Testis (tissue), 2 donors: ENCODE measurements at regions not wholly inside any gene's neighbourhood (a gene's known extent, or its start where the extent isn't known, plus 50 kb on each side); places are given as distances from the start of the nearest gene placed in this dataset.

Experiments
- DNase-seq: peaks from one replicate; pipeline ENCODE4 v3.0.0-alpha.2; 2019
- H3K27ac ChIP-seq, 2 donors: fragments of 200-600 bp; sonication (generic); one replicate each; pipeline ENCODE4 v1.5.1; 2019
- H3K27me3 ChIP-seq: fragments of 200-600 bp; sonication (generic); one replicate; pipeline ENCODE4 v1.5.1; 2019
- H3K36me3 ChIP-seq: fragments of 200-600 bp; sonication (generic); one replicate; pipeline ENCODE4 v1.5.1; 2017; ENCODE audit warnings: low read depth; ENCODE audit errors: missing control alignments
- H3K4me1 ChIP-seq: fragments of 200-600 bp; sonication (generic); one replicate; pipeline ENCODE4 v1.5.1; 2019
- H3K4me3 ChIP-seq, 2 donors: fragments of 200-600 bp; sonication (generic); one replicate each; pipeline ENCODE4 v1.5.1; 2017 to 2019
- H3K9me3 ChIP-seq: fragments of 200-600 bp; sonication (generic); one replicate; pipeline ENCODE4 v1.5.1; 2017
- POLR2A ChIP-seq: fragments of 450-650 bp; IDR thresholded peaks from one replicate; pipeline ENCODE4 v1.6.1; 2017; ENCODE audit warnings: antibody characterized with exemption, mild to moderate bottlenecking, moderate library complexity
- whole genome bisulfite sequencing, 2 donors: methylation state at CpG; one replicate each; pipeline ENCODE4 v1.1.5; 2018; 5-methylcytosine and 5-hydroxymethylcytosine counted together
- intact Hi-C: fragments of 100-400 bp; cut with DNase I; formaldehyde crosslinking; loops from one replicate; pipeline ENCODE4 v1.15.1; 2023; ENCODE audit warnings: low total_unique reads
- TF ChIP-seq, protein P1 (sequence below), 3 experiments: fragments of 450-650 bp in 2 of 3; fragments of 200-600 bp in 1 of 3; sonication (generic) in 1 of 3; IDR thresholded peaks; one replicate each; pipeline ENCODE4 v1.5.1; 2016 to 2019; ENCODE audit warnings: antibody characterized with exemption in 3 of 3, mild to moderate bottlenecking in 2 of 3, moderate library complexity in 1 of 3

DNA sequence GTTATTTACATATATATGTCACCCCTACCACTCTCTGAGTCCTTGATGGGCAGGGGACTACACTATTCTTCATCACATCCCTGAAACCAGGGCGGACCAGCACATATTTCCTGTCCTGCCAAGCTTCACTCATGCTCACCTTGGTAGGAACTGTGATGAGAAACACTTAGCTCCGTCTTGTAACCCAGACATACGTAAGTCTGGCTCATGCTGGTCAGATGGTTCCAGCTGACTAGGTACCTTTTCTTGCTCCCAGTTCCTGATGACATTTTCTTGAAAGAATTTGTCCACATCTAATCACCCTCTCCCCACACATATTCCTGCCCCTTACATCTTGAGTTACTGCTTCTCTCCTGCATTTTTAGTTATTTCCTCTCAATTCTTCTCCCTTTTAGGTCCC lies 122.2 kb upstream of the MYLIP start:
- TF ChIP-seq, protein P1, sequence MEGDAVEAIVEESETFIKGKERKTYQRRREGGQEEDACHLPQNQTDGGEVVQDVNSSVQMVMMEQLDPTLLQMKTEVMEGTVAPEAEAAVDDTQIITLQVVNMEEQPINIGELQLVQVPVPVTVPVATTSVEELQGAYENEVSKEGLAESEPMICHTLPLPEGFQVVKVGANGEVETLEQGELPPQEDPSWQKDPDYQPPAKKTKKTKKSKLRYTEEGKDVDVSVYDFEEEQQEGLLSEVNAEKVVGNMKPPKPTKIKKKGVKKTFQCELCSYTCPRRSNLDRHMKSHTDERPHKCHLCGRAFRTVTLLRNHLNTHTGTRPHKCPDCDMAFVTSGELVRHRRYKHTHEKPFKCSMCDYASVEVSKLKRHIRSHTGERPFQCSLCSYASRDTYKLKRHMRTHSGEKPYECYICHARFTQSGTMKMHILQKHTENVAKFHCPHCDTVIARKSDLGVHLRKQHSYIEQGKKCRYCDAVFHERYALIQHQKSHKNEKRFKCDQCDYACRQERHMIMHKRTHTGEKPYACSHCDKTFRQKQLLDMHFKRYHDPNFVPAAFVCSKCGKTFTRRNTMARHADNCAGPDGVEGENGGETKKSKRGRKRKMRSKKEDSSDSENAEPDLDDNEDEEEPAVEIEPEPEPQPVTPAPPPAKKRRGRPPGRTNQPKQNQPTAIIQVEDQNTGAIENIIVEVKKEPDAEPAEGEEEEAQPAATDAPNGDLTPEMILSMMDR (IDR thresholded peaks at IDR 0.05) = no peak
- no peak for TF ChIP-seq POLR2A
- WGBS, 2 donors = 93 to 94% methylated on average over 3 of the region's 3 CpGs
- intact Hi-C loops = no loop called here
- H3K4me3 ChIP-seq = no peak overlapping the region
- H3K27me3 ChIP-seq = no peaks in the 10 kb centered on the region
- no peaks in the 10 kb centered on the region for H3K4me1 ChIP-seq
- no peaks in the 10 kb centered on the region for H3K9me3 ChIP-seq
- DNase-seq = no peak
- no peak overlapping the region for H3K27ac ChIP-seq
- H3K36me3 ChIP-seq = no peaks in the 10 kb centered on the region

DNA sequence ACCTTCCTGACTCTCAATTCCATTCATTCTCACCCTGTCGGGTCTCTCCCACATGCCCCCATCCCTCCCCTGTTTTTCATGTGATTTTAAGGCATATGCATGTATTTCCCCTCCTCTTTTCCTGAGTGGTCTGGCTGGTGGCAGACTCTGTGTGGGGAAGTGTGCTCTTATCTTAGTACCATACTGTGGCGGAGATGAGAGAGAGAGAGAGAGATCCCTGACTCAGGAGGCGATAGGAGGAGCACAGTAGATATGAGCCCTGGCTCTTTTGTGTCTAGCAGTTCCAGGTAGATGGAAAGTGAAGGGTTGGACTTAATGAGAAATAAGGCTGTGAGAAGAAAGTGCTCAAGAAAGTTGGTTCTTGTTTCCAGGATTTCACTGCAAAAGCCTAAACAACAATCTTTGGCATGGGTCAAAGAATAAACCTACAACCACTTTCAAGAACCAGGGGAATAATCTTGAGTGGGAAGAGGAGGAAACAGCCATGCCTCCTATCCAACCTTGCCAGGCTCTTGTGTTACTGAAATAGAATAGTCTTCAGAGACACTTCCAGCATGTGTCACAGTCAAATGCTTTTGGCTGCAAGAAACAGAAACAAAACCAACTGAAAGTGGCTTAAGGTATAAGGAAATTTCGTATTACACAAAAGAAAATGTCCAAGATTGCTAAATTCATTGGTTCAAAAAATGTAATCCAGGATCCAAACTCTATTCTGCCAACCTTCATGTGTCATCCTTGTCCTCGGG lies 123.8 kb upstream of the MYLIP start:
- H3K9me3 ChIP-seq = no peaks in the 10 kb centered on the region
- H3K27ac ChIP-seq = no peak overlapping the region
- H3K4me3 ChIP-seq = no peak overlapping the region
- TF ChIP-seq POLR2A = no peak
- TF ChIP-seq, protein P1 (IDR thresholded peaks at IDR 0.05) = no peak
- no peaks in the 10 kb centered on the region for H3K4me1 ChIP-seq
- H3K27me3 ChIP-seq = no peaks in the 10 kb centered on the region
- H3K36me3 ChIP-seq = no peaks in the 10 kb centered on the region
- DNase-seq = no peak
- whole genome bisulfite sequencing, 2 donors = 55 to 75% methylated on average over 5 of the region's 5 CpGs
- intact Hi-C loops = no loop called here

GRCh38 chr6:16003197-16003491 lies 125.7 kb upstream of the MYLIP start:
- no peak for DNase-seq
- H3K4me1 ChIP-seq = no peaks in the 10 kb centered on the region
- no peak overlapping the region for H3K4me3 ChIP-seq
- no peak overlapping the region for H3K27ac ChIP-seq
- H3K27me3 ChIP-seq = no peaks in the 10 kb centered on the region
- WGBS, 2 donors = 84 to 95% methylated on average over 2 of the region's 2 CpGs
- intact Hi-C loops = no loop called here
- no peaks in the 10 kb centered on the region for H3K9me3 ChIP-seq
- TF ChIP-seq, protein P1 (IDR thresholded peaks at IDR 0.05) = no peak
- no peak for TF ChIP-seq POLR2A
- no peaks in the 10 kb centered on the region for H3K36me3 ChIP-seq

GRCh38 chr6:16002332-16003196 lies 126.3 kb upstream of the MYLIP start:
- Histone ChIP-seq H3K36me3 (no peaks in the 10 kb centered on the region), H3K27ac (no peak overlapping the region), H3K27me3 (no peaks in the 10 kb centered on the region), H3K9me3 (no peaks in the 10 kb centered on the region), H3K4me3 (no peak overlapping the region), H3K4me1 (no peaks in the 10 kb centered on the region)
- intact Hi-C loops = no loop called here
- WGBS, 2 donors = 92 to 96% methylated on average over 14 of the region's 14 CpGs
- no peak for DNase-seq
- TF ChIP-seq POLR2A = no peak
- TF ChIP-seq, protein P1 (IDR thresholded peaks at IDR 0.05) = no peak
